ENCODE measurements at regions not wholly inside any gene's neighbourhood (a gene's known extent, or its start where the extent isn't known, plus 50 kb on each side); places are given as distances from the start of the nearest gene placed in this dataset.

GRCh38 chr16:5480431-5481195, 383.0 kb upstream of the EEF2KMT start:
- DNase-seq (ENCODE audit: low spot score): no peak

GRCh38 chr16:5479926-5480325, 382.3 kb upstream of the EEF2KMT start:
- no peak for DNase-seq (ENCODE audit: low spot score)

- DNase-seq (ENCODE audit: low spot score): no peak
These were observed 380.4 kb upstream of the EEF2KMT start for GRCh38 chr16:5478036-5478435.

- no peak for DNase-seq (ENCODE audit: low spot score)
These were observed 379.7 kb upstream of the EEF2KMT start for GRCh38 chr16:5477251-5477650.

GRCh38 chr16:5472552-5472951, 375.0 kb upstream of the EEF2KMT start:
- no peak for DNase-seq (ENCODE audit: low spot score)

GRCh38 chr16:5468488-5468887, 370.9 kb upstream of the EEF2KMT start:
- DNase-seq (ENCODE audit: low spot score): no peak

- no peak for DNase-seq (ENCODE audit: low spot score)
These were observed 370.0 kb upstream of the EEF2KMT start for GRCh38 chr16:5467552-5467951.

GRCh38 chr16:5466551-5466950, 369.0 kb upstream of the EEF2KMT start:
- DNase-seq (ENCODE audit: low spot score): no peak

- DNase-seq (ENCODE audit: low spot score): no peak
These were observed 368.1 kb upstream of the EEF2KMT start for GRCh38 chr16:5465714-5466113.

GRCh38 chr16:5463820-5464219, 366.2 kb upstream of the EEF2KMT start:
- DNase-seq (ENCODE audit: low spot score): no peak

GRCh38 chr16:5461574-5461973, 364.0 kb upstream of the EEF2KMT start:
- DNase-seq (ENCODE audit: low spot score): no peak

GRCh38 chr16:5461141-5461540, 363.5 kb upstream of the EEF2KMT start:
- DNase-seq (ENCODE audit: low spot score): no peak

- DNase-seq (ENCODE audit: low spot score): no peak
These were observed 363.1 kb upstream of the EEF2KMT start for GRCh38 chr16:5460701-5461100.

- no peak for DNase-seq (ENCODE audit: low spot score)
These were observed 362.3 kb upstream of the EEF2KMT start for GRCh38 chr16:5459863-5460262.

GRCh38 chr16:5455110-5455509, 357.5 kb upstream of the EEF2KMT start:
- no peak for DNase-seq (ENCODE audit: low spot score)

GRCh38 chr16:5454349-5454748, 356.8 kb upstream of the EEF2KMT start:
- DNase-seq (ENCODE audit: low spot score): no peak

- no peak for DNase-seq (ENCODE audit: low spot score)
These were observed 354.0 kb upstream of the EEF2KMT start for GRCh38 chr16:5451641-5452040.

- no peak for DNase-seq (ENCODE audit: low spot score)
These were observed 353.0 kb upstream of the EEF2KMT start for GRCh38 chr16:5450409-5451104.

GRCh38 chr16:5449901-5450300, 352.3 kb upstream of the EEF2KMT start:
- no peak for DNase-seq (ENCODE audit: low spot score)

- no peak for DNase-seq (ENCODE audit: low spot score)
These were observed 351.2 kb upstream of the EEF2KMT start for GRCh38 chr16:5448798-5449197.

- no peak for DNase-seq (ENCODE audit: low spot score)
These were observed 350.1 kb upstream of the EEF2KMT start for GRCh38 chr16:5447734-5448133.

- DNase-seq (ENCODE audit: low spot score): no peak
These were observed 349.1 kb upstream of the EEF2KMT start for GRCh38 chr16:5446623-5447240.

- no peak for DNase-seq (ENCODE audit: low spot score)
These were observed 346.6 kb upstream of the EEF2KMT start for GRCh38 chr16:5444189-5444588.

Measured in RKO (cell line).